ACHN (cell line): ENCODE measurements at regions not wholly inside any gene's neighbourhood (a gene's known extent, or its start where the extent isn't known, plus 50 kb on each side); places are given as distances from the start of the nearest gene placed in this dataset.
"Not testable (repeated sequence)": the region's sequence is repeated elsewhere in the genome, so short reads cannot be mapped to it uniquely, and the experiment has no call there.

Source experiments
- DNase-seq: peaks from one replicate; pipeline ENCODE4 v3.0.0-alpha.2; 2015
- in situ Hi-C: cut with HindIII; loops from 2 replicates; pipeline ENCODE4 v1.10.0; 2017; ENCODE audit warnings: low sequenced_read_pairs, low pct_ligation_motif_present, low pct_unique_long_range_greater_than_20kb

- DNase-seq, in situ Hi-C loops: not testable (repeated sequence)
These were observed 60.6 kb downstream of the GOLGA8T start for GRCh38 chr15:30195355-30196008.

- in situ Hi-C loops: not testable (repeated sequence)
- peak; percentile 12 for DNase-seq
These were observed 61.1 kb downstream of the GOLGA8T start for GRCh38 chr15:30196009-30196375.

- in situ Hi-C loops, DNase-seq: not testable (repeated sequence)
These were observed 61.9 kb downstream of the GOLGA8T start for GRCh38 chr15:30196769-30197168.

GRCh38 chr15:30201517-30201916 is 66.7 kb downstream of the GOLGA8T start:
- DNase-seq, in situ Hi-C loops: not testable (repeated sequence)

- in situ Hi-C loops, DNase-seq: not testable (repeated sequence)
These were observed 78.9 kb downstream of the GOLGA8T start for GRCh38 chr15:30213733-30214132.

- DNase-seq, in situ Hi-C loops: not testable (repeated sequence)
These were observed 87.0 kb downstream of the GOLGA8T start for GRCh38 chr15:30221803-30222202.

- in situ Hi-C loops, DNase-seq: not testable (repeated sequence)
These were observed 88.1 kb downstream of the GOLGA8T start for GRCh38 chr15:30222798-30223591.

- in situ Hi-C loops: not testable (repeated sequence)
These were observed 90.5 kb downstream of the GOLGA8T start for GRCh38 chr15:30225233-30225891.

GRCh38 chr15:30261432-30262141 is 126.7 kb downstream of the GOLGA8T start:
- in situ Hi-C loops: not testable (repeated sequence)

More at GRCh38 chr15:30225233-30225891, 90.5 kb downstream of the GOLGA8T start:
- not testable (repeated sequence) for DNase-seq

GRCh38 chr15:30262142-30262460 is 127.2 kb downstream of the GOLGA8T start:
- in situ Hi-C loops, DNase-seq: not testable (repeated sequence)

More at GRCh38 chr15:30261432-30262141, 126.7 kb downstream of the GOLGA8T start:
- not testable (repeated sequence) for DNase-seq

GRCh38 chr15:30264000-30264399 is 129.1 kb downstream of the GOLGA8T start:
- in situ Hi-C loops, DNase-seq: not testable (repeated sequence)

GRCh38 chr15:30295150-30295844 is 98.0 kb downstream of the CHRFAM7A start:
- DNase-seq, in situ Hi-C loops: not testable (repeated sequence)

- in situ Hi-C loops, DNase-seq: not testable (repeated sequence)
These were observed 89.4 kb downstream of the CHRFAM7A start for GRCh38 chr15:30303968-30304367.
